GM18498 (cell line): ENCODE measurements at regions not wholly inside any gene's neighbourhood (a gene's known extent, or its start where the extent isn't known, plus 50 kb on each side); places are given as distances from the start of the nearest gene placed in this dataset.
"Not testable (repeated sequence)": the region's sequence is repeated elsewhere in the genome, so short reads cannot be mapped to it uniquely, and the experiment has no call there.

Source experiments
- ATAC-seq: cut with Tn5 transposase; IDR thresholded peaks from one replicate; pipeline ENCODE4 v1.9.1; 2021; ENCODE audit warnings: mild to moderate bottlenecking, moderate library complexity; ENCODE audit not compliant: unreplicated experiment

DNA sequence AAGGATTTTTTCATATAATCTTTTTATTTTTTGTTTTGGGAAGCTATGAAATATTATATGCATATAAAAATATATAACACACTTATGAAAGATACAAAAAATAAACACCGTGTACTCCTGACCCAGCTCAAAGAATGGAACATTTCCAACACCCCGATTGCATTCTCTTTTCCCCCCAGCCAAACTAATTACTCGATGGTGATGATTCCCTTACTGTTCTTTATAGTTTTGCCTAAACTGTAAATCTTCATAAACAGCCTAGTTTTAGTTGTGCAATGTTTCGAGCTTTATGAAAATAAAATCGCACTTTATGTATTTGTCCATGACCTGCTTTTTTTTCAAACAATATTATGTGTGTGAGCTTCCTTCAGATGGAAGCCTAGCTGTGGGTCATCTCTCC is 352.0 kb upstream of the KAZN start:
- ATAC-seq, result no peak

DNA sequence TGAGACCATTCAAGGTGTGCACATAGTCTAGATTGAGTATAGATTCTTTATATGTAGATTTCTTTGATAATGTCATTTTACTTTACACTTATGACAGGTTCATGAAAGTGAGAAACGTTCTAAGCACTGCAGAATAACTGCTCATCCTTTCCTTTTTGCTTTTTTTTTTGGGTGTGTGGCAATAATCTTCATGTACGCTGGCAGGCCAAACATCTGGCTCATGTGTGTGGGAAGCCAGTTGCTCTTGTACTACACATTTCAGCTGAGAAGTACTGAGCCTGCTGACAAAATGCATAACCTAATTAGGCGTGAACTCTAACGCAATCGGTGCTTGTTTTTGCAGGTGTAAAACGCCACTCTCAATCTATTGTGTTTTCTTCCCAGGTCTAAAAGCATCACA is 350.8 kb upstream of the KAZN start:
- no peak for ATAC-seq

DNA sequence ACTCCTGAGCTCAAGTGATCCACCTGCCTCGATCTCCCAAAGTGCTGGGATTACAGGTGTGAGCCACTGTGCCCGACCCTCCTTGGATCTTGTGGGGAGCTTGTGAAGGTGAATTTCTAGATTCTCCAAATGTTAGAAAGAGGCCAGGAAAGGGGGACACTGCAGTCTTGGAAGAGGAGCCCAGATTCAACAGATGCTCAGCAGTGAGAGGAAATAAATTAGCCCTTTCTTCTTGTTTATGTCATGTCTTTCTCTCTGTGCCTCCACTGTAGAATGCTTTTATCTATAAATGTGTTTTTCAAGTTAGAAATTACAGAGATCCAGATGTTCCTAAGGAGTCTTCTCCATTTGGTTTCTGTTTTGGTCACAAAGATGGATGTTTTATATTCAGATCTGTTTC is 346.6 kb upstream of the KAZN start:
- ATAC-seq, result no peak

DNA sequence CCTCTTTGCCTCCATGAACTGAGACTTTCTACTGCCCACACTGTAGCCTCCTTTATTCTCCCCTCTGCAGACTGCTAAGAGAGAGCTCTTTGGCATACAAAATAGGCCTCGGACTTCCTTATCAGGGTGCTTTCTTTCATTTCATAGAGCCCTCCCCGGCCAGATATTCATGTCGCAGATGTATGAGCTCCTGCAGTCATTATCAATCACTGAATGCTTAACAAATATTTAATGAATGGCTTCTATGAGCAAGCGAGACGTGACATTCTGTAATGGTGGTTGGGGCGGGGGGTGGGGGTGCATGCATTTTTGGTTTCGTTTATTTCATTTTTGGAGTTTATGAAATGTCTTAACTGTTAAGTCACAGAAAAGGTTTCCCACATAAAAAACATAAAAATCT is 344.8 kb upstream of the KAZN start:
- no peak for ATAC-seq

DNA sequence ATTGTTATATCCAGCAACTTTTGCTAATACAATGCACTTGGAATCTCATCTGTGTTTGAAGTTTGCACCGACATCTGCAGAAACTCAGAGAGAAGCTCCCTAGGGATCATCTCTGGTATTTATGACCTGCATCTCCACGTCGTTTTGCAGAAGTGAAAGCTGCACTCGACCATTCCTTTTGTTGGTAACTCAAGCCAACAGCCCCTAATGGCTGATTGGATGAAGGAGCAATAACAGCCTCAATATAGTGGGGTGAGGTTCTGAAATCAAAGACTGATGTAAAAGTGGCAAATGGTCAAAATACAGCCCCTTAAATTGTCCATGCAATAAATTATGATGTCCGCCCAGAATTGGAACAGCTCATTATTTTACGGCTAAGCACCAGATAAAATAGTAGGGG is 344.2 kb upstream of the KAZN start:
- ATAC-seq, result no peak

DNA sequence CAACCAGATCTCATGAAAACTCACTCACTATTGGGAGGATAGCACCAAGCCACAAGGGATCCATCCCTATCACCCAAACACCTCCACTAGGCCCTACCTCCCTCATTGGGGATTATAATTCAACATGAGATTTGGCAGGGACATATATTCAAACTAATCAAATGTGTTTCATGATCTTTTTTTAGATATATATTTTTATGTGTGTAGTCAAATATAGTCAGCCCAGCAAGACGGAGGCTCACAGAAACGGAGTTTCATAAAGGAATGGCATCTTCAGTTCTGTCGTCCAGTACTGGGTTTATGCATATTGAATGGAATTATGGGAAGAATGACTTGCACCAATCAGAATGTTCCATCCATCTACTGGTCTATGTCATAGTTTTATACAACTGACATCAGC is 343.3 kb upstream of the KAZN start:
- no peak for ATAC-seq

DNA sequence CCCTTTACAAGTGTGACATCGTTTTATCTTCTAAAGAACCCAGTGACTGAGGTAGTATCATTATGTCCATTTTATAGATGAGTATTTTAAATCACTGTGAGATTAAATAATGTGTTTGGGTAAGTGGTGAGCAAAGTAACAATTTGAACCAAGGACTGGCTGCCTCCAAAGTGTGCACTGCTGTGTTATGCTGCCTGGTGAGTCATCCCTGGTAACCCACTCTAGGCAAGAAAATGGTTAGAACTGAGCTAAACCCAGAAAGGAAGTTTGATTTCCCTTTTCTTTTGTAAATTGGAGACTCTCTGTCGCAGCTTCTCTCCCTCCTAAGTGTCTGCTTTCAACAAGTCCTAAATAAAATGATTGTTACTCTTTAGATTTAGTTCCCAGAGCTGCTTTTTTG is 342.8 kb upstream of the KAZN start:
- no peak for ATAC-seq

DNA sequence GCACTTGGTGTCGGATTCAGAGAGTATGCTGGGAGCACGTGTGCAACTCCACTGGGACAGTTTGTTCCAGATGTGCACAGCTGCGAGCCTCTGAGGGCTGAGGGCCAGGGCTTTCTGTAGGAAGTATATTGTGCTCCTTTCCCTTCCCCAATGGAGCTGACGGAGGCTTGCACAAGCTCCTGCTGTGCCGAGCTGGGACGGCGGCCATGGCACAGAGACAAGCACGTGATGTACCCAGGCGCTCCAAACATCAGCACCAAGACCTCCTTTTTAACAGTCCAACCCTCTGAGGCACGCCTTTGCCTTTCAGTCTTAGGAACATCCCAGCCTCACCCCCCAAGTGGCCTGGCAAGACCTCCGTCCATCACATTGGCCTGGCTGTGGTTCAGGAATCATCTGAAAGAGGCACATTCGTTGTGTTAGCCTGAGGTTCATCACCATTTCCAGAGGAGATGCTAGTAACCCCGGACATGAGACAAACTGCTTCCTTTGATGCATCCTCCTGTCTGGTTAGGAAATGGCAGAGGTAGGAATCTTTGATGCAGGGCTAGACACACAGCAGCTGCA is 339.2 kb upstream of the KAZN start:
- no peak for ATAC-seq

DNA sequence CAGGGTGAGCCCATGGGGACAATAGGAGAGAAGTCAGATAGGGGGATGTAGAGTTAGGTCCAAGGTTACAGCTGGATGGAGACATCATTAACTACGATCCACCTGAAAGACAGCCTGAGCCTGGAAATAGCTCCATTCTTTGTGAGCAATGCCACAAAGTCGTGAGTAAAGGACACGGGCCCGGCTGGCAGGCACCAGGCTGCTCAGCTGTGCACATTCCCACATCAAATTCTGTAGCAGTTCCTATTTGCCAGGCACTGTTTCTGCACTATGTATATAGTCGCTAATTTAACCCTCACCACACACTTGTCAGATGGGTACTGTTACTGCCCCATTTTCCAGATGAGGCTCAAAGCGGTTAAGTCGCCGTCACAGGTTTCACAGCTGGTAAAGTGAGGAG is 338.0 kb upstream of the KAZN start:
- ATAC-seq, result no peak

DNA sequence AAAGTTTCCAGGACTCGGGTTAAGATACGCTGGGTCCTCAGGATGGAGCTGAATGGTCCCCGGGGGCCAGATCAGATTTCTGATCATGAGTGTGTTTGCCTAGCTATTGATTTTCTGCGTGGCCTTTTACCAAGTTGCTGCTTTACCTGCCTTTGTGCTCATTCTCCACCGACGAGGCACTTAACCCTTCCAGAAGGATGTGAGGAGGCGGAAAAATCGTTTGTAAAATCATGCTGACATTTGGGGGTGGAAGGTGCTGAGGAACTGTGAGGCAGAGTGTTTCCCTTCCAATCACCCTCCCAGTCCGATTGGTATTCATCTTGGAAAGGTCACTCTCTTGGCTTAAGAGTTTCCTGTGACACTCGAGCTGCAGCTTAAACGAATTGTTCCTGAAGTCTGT is 337.1 kb upstream of the KAZN start:
- no peak for ATAC-seq

DNA sequence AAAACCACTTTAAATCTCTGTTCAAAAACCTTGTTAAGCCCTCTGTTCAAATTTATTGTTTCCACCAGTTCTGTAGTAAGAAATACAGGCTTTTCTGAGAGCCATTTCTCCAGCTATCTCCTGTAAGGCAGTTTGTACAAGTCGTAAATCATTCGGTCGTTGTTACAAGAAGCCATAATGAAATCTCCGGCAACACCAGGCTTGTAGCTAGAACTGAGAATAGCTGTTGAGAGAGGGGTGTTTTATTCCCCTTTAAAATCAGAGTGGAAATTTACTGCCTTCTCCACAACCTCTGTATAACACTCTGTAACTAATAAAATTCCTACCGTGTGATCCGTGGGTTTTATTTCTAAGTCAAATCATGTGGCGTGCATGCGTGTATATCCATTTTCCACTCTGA is 335.8 kb upstream of the KAZN start:
- no peak for ATAC-seq

DNA sequence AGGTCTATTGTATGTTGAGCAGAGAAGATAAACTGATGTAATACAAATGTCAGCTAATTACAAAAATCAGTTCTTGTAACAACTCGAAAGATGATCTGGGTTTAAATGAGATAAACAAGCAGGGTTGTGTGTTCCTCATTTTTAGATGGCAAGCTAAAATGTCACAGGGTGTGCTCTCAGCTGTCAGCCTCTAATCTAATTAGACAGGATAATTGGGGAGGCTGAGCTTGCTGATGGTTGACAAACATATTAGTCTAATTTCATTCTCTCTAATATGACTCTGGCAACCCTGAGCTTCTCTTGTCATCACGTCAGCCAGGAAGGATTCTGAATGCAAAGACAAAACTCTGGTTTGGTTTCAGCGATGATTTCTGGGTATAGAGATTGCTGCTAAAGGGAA is 335.3 kb upstream of the KAZN start:
- no peak for ATAC-seq

DNA sequence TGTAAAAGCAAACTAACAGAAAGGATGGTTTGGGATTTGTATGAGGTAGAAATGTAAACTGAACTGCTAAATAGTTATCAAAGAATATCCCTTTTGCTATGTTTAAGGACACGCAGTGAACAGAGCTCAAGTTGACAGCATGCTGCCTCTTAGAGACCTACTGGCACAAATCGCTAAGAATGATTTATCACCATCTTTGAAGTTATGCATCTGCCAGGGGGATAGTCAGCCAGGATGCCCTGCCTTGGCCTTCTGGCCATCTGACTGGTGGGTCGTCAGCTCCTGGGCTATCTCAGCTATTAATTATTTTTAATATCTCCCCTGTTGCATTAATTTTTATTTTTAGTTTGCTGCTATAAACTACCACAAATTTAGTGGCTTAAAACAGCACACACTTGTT is 334.8 kb upstream of the KAZN start:
- ATAC-seq, result no peak

DNA sequence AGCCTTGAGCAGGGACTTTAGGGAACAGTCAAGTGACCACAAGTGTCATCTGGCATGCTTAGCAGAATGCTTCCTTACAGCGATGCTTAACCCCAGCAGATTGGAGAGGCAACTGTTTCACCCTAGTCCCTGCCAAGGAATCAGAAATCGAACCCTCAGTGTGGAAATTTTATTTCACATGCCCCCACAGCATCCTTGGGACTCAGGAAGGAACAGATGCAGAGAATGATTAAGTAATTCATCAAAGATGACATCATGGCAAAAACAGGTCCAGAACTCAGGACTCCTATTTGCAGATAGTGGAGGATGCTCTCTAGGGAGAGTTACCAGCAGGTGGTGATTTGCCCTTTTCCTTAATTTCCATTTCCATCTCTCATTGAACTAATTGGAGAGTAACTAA is 333.0 kb upstream of the KAZN start:
- ATAC-seq, result no peak

DNA sequence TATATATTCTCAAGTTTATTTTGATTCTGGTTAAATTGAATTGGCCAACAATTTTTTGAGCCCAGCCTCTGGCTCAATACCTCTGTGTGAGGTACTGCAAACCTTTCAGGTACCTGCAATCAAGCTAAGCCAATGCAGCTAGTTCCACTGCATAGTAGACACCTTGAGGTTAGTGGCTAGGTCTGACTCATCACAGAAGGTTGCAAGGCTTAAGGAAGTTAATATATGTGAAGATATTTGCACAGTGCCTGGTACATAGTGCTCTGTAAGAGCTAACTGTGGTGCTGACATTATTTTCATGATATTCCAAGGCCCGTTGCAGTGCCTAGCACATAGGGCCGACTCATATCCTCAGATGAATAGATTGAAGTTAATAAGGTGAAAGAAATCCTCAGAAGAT is 330.5 kb upstream of the KAZN start:
- no peak for ATAC-seq

DNA sequence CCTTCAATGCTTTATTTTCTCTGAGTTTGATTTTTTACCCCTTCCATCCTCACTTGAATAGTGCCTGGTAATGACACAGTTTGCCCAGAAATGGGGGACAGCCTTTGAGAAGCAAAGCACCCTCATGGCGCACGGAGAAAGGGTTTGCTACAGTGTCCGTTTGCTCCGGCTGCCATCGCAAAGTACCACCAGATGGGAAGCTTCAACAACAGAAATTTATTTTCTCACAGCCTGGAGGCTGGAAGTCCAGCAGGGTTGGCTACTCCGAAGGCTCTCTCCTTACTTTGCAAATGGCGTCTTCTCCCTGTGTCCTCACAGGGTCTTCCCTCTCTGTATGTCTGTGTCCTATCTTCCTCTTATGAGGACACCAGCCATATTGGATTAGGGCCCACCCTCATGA is 327.7 kb upstream of the KAZN start:
- no peak for ATAC-seq

DNA sequence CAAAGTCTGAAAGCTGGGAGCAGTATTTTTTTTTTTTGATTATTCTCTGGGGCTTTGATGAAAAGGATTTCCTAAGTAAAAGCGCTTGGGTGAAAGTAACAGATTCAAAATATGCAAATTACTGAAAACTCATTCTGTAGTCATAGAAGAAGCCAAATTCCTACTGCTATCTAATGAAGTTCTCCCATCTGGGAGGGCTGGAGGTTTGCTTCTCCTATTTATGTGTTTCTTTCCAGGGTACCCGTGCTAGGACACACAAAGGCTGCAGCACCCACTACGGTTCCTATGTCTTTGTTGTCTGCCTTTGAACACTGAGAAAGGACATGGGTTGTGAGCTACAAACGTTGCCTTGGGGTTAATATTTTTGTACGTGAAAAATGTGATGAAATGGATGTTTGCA is 324.7 kb upstream of the KAZN start:
- no peak for ATAC-seq

DNA sequence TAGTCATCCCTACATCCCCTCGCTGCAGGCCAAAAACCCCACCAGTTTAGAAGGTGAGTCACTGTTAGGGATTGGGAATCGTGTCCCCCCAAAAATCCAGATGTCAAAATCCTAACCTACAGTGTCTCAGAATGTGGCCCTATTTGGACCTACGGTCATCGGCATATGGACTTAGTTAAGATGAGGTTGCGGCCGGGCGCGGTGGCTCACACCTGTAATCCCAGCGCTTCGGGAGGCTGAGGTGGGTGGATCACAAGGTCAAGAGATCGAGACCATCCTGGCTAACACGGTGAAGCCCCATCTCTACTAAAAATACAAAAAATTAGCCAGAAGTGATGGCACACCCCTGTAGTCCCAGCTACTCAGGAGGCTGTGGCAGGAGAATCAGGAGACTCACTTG is 318.6 kb upstream of the KAZN start:
- ATAC-seq, result not testable (repeated sequence)

DNA sequence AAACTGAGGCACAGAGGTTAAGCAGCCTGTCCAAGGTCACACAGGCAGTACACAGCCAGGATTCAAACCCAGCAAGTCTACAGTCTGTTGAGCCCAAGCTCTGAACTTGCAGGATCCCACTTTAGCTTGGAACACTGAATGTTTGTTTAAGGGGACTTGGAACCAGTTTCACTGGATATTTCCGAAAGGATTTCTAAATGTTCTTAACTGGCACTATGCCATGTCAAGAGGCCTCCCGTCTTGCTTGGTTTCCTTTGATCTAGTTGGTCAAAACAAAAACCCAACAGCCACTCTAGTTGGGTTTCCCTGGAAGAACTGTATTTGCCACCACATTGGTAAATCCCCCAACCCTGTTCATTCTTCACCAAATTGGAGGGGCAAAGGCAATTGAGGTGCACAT is 317.6 kb upstream of the KAZN start:
- no peak for ATAC-seq

DNA sequence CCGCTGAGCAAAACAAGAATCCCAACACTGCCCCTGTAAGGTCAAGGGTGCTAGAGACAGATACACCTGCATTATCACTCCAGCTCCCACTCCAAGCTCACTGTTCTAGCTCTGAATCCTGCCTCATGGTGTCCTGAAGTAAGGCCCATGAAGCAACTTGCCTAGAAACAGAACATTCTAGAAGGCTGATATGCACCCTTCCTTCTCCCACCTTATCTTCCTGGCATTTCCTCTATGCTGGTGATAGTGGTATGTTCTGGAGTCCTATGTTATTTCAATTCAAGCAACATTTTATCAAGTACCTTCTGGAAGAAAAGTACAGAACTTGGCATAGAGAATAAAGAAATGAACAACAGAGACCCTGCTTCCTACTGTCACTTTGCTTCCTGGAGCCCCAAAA is 317.1 kb upstream of the KAZN start:
- no peak for ATAC-seq

DNA sequence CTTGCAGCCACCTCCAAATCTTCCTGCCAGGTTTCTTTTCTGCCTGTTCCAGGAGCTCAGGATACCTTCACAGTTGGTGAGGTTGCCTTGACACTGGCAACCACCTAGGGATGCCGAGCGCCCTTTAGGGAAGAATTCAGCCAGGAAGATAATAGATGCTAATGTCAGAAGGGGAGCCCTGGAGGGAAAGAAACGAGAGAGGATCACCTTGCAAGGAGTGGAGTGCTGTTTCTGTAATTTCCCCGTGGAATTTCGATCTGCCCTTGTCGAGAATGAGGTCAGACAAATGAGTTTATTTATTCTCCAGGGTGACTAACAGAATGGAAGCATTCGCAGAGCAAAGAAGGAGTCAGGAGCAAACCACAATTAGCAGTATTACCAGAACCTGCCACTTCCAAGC is 315.8 kb upstream of the KAZN start:
- ATAC-seq, result no peak

DNA sequence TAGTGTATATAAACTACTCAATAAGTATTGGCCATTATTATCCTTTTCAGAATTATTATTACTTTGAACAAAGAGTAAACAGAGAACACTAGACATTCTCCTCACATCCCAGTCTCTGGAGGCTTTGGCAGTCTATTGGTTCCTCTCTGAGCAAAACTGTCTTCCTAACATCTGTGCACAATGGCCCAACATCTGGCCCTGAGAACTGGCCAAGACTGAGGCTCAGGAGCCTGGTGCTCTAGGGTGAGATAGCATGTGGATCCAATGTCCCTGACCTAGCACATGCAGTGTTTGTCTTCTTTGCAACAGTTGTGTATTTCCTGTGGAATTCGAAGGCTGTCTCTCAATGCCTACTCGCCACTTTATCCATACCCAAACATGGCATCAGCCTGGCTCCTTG is 313.2 kb upstream of the KAZN start:
- ATAC-seq, result no peak

DNA sequence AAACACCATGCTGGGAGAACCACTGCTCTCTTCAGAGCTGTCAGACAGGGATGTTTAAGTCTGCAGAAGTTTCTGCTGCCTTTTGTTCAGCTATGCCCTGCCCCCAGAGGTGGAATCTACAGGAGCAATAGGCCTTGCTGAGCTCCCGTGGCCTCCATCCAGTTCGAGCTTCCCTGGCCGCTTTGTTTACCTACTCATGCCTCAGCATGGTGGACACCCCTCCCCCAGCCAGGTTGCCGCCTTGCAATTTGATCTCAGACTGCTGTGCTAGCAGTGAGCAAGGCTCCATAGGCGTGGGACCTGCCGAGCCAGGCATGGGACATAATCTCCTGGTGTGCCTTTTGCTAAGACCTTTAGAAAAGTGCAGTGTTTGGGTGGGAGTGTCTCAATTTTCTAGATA is 307.3 kb upstream of the KAZN start:
- not testable (repeated sequence) for ATAC-seq

DNA sequence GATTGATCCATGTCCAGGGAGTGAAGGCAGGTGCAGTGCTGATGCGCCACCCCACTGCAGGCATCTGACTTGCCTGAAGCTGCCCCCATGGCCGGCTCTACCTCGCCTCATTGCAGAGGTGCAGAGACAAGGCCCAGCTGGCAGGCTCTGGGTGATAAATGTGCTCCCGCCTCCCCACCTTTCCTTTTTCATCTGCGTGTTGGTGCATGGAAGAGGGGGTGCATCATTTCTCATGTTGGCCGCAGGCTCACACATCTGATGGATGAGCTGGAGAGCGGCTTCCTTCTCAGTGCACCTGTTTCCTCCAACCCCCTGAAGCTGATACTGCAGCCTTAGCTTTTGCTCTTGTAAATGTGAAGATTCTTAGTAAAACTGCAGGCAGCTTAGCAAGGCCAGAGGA is 306.0 kb upstream of the KAZN start:
- ATAC-seq, result no peak
